ENCODE measurements at regions not wholly inside any gene's neighbourhood (a gene's known extent, or its start where the extent isn't known, plus 50 kb on each side); places are given as distances from the start of the nearest gene placed in this dataset.

DNA sequence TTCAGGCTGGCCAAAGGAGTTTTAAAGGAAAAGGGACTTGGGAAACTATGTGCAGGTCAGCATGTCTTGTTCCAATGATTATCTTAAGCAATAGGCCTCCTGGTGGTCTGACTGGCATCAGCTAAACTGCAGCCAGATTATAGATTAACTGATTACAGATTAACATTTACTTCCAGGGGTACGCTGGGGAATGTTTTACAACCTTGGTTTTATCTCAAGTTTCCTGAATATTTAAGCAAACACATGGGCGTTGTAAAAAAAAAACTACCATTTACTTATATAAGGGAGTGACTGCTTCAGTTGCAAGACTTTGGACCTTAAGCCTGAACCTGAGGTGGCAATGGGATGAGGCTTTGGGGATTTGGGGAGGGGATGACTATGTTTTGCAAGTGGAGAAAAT lies 600.6 kb upstream of the B3GALT2 start:
- no peak for DNase-seq (ENCODE audit: low read depth in 2 of 3, low spot score in 2 of 3)

DNA sequence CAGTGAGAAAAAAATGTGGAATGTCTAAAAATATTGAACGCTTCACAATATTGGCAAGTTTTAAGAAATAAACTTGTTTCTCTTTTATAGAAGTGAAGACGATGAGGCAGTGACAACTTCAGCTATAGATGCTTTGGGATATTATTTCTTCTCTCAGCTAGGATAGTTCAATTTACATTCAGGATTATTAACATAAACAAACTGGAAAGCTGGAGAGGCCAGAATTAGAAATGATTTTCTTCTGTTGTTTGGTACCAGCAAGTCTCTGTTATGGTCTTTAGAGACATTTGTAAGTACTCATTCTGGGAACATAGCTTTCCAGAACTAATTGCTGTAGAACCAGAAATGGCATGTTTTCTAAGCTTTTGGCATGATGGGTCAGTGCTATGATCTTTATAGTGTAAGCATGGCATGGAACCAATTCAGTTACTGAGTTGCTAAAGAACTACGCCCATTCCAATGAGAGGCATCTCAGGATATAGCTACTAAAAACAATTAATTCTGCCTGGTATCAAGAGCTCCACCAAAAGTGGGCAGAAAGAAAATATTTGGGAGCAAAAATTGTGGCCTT lies 599.5 kb upstream of the B3GALT2 start:
- DNase-seq (ENCODE audit: low read depth in 2 of 3, low spot score in 2 of 3) = no peak

DNA sequence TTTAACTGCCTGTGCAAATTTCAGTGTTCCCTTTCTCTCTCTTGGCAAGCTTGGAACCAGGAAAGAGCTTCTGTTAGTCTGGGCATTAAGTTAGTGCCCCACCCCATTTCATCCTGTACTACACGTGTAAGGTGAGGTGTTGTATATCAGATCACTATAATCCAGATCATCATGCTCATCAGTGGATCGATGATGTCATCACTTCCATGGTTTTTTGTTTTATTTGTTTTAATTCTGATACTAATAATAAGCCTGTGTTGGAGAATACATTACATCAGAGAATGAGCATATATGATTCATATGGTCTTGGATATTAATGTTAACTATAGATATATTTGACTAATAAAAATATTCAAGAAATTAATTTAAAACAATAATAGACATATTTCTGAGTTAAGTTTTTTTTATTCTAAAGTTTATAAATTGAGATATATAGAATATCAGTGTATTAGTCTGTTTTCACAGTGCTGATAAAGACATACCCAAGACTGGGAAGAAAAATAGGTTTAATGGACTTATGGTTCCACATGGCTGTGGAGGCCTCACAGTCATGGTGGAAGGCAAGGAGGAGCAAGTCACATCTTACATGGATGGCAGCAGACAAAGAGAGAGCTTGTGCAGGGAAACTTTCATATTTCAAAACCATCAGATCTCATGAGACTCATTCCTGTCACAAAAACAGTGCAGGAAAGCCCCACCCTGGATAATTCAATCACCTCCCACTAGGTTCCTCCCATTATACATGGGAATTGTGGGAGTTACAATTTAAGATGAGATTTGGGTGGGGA lies 588.3 kb upstream of the B3GALT2 start:
- no peak for DNase-seq (ENCODE audit: low read depth in 2 of 3, low spot score in 2 of 3)

DNA sequence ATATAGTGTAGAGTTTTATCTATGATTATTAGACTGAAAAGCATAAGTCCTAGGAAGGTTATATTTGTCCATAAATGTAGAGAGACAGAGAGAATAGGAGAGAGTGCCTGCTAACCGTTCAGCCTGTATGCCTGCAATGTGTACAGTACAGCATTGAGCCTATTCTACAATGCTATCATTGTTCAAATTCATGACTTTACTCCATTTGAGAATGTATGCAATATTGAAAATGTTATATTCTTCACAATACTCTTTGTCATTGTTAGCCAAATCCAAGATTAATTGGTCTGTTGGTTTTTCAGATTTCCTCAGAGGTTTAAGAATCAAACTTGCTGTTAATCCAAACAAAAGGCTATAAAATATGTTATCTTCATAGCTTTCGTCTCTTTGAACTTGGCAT lies 585.2 kb upstream of the B3GALT2 start:
- DNase-seq (ENCODE audit: low read depth in 2 of 3, low spot score in 2 of 3) = no peak

DNA sequence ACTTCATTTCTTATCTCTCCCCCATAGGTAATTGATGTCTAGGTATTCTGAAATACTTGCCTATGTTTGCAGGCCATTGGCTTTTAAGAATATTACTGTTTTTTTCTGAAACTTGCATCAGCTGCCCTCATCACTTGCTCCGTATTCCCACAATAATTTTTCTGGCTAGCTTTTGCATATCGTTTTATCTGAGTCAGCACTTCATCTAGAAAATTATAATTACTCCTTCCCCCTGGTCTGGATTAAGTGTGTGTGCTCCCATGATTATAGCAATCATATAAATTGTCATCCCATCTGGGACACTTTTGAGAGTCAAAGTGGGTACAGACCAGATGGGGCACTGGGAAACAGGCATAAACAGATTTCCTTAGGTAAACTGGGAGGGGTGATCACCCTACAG lies 583.2 kb upstream of the B3GALT2 start:
- no peak for DNase-seq (ENCODE audit: low read depth in 2 of 3, low spot score in 2 of 3)

DNA sequence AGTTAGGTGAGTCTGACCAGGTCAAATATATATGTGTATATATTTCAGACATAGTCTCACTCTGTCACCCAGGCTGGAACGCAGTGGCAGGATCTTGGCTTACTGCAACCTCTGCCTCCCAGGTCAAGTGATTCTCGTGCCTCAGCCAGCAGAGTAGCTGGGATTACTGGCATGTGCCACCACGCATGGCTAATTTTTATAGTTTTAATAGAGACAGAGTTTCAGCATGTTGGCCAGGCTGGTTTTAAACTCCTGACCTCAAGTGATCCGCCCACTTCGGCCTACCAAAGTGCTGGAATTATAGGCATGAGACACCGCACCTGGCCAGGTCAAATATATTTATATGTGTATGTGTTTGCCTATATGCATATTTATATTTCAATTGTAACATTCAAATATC lies 581.5 kb upstream of the B3GALT2 start:
- no peak for DNase-seq (ENCODE audit: low read depth in 2 of 3, low spot score in 2 of 3)

DNA sequence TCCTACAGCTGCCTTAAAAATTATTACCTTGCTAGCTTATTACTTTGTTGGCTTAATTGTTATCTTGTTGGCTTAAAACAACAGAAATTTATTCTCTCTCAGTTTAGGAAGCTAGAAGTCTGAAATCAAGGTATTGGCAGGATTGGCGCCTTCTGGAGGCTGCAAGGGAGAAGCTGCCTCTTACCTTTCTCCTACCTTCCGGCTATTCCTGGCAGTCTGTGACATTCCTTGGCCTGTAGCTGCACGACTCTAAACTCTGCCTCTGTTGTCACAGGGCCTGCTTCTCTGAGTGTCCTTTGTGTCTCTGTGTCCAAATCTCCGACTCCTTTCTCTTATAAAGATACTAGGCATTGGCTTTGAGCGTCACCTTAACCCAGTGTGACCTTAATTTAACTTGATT lies 579.9 kb upstream of the B3GALT2 start:
- no peak for DNase-seq (ENCODE audit: low read depth in 2 of 3, low spot score in 2 of 3)

DNA sequence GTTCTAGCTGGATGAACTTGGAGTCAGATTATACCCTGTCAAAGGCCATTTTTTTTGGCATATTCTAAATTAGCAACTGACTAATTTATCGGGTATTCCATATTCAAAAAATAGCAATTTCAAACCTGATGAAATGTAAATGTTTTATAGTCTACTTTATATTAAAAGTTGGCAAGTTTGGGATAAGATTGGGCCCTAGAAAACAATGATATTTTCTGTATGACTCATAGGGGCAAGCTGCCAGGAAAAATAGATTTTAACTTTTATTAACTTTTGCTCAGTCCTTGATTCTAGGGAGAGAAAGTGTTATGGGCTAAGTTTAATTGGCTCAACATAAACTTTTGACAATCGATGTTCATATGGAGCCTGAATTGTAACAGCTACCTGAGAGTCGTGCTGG lies 576.9 kb upstream of the B3GALT2 start:
- no peak for DNase-seq (ENCODE audit: low read depth in 2 of 3, low spot score in 2 of 3)

DNA sequence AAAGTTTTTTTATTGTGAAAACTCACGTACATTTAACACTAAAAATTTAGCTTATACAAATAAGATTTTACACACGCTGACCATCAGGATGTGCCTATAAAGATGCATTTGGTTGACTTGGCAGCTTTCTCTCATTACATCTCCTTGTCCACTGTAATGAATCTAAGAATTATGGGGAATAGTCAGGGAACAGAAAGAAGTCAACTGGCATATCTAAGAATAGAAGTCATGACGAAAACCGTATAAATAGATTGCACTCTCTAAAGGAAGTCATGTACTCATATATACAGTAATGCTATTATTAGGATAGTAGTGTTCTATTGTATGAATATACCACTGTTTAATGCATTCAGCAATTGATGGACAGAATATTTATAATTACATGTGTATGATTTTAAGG lies 575.8 kb upstream of the B3GALT2 start:
- DNase-seq (ENCODE audit: low read depth in 2 of 3, low spot score in 2 of 3) = no peak

DNA sequence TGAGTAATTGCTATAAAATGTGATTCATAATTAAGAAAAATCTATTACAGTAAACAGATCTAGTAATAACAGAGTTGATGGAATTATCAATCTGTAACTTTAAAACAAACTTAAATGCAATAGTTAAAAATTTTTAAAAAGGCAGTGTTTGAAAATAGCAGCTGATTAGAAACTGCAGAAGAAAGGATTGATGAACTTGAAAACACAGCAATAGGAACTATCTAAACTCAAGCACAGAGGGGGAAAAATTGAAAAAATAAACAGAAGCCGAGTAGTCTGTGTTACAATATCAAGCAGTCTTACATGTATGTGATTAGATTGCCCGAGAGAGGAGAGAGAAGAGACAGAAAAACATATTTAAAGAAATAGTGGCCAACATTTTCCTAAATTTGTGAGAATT lies 569.0 kb upstream of the B3GALT2 start:
- no peak for DNase-seq (ENCODE audit: low read depth in 2 of 3, low spot score in 2 of 3)

DNA sequence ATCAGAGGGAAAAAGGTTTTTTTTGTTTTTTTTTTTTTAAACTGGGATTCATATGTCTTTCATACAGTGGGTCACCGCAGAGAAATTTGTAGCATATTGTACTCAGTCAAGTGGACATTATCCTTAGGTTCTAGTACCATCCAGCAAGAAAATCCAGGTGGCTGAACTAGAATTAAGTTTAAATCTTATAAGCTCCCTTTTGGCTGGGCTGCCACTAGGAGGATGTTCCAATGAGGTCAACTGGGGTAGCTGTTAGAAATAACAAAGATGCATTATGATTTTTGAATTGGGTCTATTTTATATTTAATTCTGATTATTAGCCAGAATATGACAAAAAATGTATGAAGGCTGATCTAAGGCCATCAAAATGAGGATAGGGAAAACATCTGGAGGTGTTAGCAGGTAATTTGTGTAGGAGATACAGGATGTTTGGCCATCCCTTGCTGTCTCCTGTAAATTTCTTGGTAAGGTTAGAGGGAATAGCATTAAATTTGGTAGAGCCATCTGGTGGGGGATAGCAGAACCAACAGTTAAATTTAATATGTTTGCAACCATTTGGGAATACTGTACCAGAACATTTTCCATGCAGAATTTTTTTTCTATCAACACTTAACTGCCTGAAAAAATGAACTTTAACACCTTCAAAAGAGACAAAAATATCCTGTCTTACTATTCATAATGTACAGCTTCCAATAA lies 568.5 kb upstream of the B3GALT2 start:
- no peak for DNase-seq (ENCODE audit: low read depth in 2 of 3, low spot score in 2 of 3)

DNA sequence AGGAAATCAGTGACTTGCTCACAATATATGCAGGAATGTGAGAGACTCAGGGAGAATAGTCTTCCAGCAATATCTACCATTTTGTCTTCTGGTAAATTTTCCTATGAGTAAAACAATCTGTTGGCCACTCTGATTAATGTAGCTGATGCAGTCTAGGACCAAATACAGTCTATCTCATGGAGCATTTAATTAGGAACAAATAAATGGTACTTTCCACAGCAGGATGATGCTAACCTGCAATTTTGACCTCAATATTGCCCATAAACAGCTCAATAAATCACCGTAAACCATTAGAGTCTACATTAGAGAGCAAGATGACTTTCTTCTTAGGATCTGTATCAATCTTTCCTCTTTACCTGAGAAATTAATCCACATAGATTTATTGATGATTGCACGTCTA lies 567.7 kb upstream of the B3GALT2 start:
- DNase-seq (ENCODE audit: low read depth in 2 of 3, low spot score in 2 of 3) = no peak

DNA sequence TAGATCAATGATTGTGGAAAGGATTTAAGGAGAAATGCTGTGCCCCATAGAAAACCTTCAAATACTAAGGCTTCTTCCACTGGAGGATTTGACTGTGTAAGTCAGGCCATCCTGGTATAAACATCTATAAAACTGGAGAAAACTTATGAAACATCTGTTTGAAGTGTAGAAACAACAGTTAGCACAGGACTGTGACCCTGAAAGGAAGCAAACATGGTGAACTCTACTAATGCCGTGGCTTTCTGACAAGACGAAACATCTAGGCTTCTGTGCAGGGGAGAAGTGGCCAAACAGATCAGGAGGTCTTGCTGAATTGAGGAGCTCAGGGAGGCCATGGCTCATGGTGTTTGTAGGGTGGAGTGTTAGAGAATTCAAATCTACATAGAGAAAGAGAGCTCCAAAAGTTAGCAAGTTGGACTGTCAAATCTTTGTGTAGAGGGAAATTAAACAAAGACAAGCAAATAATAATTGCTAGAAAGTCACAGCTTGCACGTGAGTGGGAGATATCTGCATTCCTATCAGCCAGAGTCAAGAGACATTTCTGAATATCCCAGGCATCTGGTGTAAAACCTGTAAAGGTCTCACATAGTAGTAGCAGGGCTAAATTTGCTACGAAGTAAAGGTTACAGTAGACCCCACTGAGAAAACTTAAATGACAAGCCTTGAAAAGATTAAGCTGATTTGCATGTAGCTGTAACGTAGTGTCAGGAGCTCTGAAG lies 566.8 kb upstream of the B3GALT2 start:
- no peak for DNase-seq (ENCODE audit: low read depth in 2 of 3, low spot score in 2 of 3)

DNA sequence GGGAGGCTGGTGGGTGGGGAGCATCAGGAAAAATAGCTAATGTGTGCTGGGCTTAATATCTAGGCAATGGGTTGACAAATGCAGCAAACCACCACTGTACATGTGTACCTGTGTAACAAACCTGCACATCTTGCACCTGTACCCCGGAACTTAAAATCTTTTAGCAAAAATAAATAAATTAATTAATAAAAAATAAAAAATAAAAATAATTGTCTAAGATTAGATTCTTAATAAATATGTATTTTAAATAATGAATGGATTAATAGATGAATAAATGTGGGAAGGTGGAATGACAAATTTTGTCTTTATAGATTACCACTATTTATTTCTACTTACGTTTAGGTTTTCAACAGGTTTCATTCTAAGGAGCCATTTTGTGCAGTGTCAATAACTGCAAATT lies 563.5 kb upstream of the B3GALT2 start:
- DNase-seq (ENCODE audit: low read depth in 2 of 3, low spot score in 2 of 3) = no peak

DNA sequence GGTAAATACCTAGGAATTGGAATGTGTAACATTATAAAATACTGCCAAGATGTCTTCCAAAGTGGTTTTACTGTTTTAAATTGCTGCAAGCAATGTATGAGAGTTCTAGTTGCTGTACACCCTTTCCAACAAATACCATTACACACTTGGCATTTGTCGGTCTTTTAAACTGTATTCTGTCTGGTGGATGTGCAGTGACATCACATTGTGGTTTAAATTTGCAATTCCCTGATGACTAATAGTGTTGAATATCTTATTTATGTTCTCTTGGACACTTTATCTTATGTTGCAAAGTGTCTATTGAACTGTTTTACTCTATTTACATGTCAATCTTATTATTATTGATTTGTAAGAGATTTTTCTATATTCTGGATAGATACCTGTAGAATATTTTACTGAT lies 561.2 kb upstream of the B3GALT2 start:
- DNase-seq (ENCODE audit: low read depth in 2 of 3, low spot score in 2 of 3) = no peak

DNA sequence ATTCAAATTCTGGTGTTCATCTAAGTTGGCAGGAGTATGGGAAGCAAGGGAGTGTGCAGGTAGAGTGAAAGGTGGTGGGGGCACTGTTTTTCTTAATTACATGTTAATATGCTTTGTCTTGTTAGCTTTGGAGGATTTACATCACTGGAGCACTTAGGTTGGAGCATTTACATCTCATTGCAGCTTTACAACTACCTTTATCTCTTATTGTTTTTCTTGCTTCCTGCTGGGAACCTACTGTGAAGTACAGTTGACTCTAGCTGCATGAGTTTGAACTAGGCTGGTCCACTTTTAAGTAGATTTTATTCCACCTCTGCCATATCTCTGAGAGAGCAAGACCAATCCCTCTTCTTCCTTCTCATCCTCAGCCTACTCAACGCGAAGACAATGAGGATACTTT lies 554.8 kb upstream of the B3GALT2 start:
- no peak for DNase-seq (ENCODE audit: low read depth in 2 of 3, low spot score in 2 of 3)

DNA sequence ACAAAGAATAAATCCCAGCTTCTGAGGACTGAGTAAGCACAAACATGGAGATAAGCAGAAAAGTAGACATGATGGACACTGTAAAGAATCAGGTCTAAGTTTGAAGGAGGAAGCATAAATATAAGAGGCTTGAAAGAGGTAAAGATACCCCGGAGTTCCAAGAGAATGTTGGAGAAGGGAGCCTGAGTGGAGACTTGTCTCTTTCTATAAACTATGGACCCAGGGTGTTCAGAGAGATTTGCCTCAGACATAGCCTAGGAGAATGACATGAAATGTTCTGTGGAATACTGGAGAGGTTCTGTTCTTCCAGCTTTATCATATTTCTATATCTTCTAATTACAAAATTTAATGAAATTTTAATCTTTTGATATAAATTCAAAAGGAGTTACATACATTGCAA lies 554.3 kb upstream of the B3GALT2 start:
- no peak for DNase-seq (ENCODE audit: low read depth in 2 of 3, low spot score in 2 of 3)

DNA sequence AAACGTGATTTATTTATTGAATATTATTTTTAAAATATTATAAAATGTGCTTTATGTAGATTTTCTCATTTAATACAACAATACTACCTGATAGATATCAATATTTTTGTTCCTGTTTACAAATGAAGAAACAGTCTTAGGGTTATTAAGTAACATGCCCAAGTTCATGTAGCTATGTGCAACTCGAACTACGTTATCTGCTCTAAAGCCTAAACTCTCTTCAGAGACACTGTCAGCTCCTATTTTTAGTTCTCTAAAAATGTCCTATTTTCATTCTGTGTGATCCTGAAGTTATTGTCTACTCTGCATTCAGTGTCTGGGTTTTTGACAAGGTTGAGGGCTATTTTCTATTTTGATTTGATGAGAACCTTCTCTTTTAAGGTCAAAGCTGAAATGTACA lies 550.1 kb upstream of the B3GALT2 start:
- DNase-seq (ENCODE audit: low read depth in 2 of 3, low spot score in 2 of 3) = no peak

DNA sequence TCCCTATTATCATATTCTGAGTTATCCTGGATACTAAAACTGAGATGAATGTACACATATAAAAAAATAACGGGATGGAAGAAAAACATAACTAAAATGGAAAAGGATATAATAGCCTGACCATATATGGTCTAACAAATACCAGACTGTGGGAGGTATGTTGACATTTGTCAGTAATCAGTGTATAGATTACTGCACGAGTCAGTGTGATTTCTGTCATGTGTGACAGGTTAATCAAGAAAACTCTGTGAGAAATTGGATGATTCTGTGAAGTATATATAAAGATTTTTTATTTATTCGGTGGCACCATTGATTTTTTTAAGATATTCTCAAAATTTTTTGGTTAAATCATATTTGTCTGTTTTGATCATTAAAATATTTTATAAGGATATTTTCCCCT lies 547.3 kb upstream of the B3GALT2 start:
- no peak for DNase-seq (ENCODE audit: low read depth in 2 of 3, low spot score in 2 of 3)

DNA sequence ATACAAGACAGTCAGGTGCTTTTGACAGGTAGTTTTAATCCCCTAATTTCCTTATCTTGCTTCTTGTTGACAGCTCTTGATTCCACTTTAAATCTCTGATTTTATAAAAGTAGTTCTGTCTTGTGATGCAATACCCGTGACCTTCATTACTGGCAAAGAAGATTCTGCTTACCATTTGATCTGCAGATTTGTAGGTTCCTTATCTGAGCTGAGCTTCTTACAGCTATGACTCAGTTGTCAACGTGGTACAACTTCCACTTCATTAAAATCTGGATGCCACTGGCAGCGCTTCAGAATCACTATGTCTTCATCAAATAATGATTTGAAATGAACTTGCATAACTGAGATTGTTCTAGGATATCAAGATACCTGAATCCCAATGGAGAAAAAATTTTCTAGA lies 543.6 kb upstream of the B3GALT2 start:
- no peak for DNase-seq (ENCODE audit: low read depth in 2 of 3, low spot score in 2 of 3)

DNA sequence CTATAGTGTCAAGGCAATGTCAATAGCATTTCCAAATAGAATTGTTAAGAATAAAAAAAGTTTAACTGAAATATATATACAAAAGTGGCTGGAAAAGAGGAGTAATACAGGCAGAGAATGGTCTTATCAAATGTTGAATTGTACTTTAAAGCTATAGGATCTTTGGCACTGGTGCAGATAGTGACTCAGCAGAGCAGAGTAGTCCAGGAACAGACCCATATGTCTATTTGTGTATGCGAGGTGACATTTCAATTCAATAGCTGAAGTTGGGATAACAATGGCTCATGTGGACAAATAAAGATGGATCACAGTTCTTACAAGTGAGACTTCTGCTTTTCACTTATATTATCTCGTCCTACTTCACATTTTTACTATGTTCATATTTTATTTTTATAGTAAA lies 543.0 kb upstream of the B3GALT2 start:
- DNase-seq (ENCODE audit: low read depth in 2 of 3, low spot score in 2 of 3) = no peak

DNA sequence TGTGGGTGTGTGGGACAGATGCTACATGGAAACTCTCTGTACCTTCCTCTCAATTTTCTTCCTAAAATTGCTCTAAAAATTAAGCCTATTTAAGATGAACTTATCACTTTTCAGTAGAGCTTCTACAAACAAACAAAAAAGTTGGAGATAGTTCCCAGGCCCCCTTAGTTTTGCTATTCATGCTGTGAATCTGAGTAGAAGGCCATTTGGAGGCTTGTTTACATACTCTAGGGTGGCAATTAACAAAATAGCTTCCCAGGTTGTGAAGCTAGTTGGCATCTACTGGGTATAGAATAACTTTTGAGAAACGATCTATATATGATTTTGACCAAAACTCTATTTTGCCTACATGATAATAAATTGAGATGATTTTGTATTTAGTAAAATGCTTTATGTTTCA lies 541.4 kb upstream of the B3GALT2 start:
- no peak for DNase-seq (ENCODE audit: low read depth in 2 of 3, low spot score in 2 of 3)

All from activated CD8-positive, alpha-beta memory T cell treated with anti-CD3 and anti-CD28 coated beads for 48 hours (primary cell).